GM19025 (cell line): ENCODE measurements at regions not wholly inside any gene's neighbourhood (a gene's known extent, or its start where the extent isn't known, plus 50 kb on each side); places are given as distances from the start of the nearest gene placed in this dataset.
"Not testable (repeated sequence)": the region's sequence is repeated elsewhere in the genome, so short reads cannot be mapped to it uniquely, and the experiment has no call there.

Source experiments
- ATAC-seq: cut with Tn5 transposase; IDR thresholded peaks from one replicate; pipeline ENCODE4 v1.9.1; 2021; ENCODE audit warnings: mild to moderate bottlenecking, low read depth, moderate library complexity; ENCODE audit not compliant: unreplicated experiment

GRCh38 chr12:77238335-77238734, 173.0 kb upstream of the E2F7 start:
- no peak for ATAC-seq

GRCh38 chr12:77237896-77238295, 172.5 kb upstream of the E2F7 start:
- ATAC-seq, result no peak

- ATAC-seq, result no peak
Observed at GRCh38 chr12:77236066-77236465, 170.7 kb upstream of the E2F7 start.

- no peak for ATAC-seq
Observed at GRCh38 chr12:77232045-77232444, 166.7 kb upstream of the E2F7 start.

GRCh38 chr12:77231501-77231918, 166.1 kb upstream of the E2F7 start:
- ATAC-seq, result no peak

- no peak for ATAC-seq
Observed at GRCh38 chr12:77229640-77230442, 164.5 kb upstream of the E2F7 start.

- ATAC-seq, result no peak
Observed at GRCh38 chr12:77228376-77228775, 163.0 kb upstream of the E2F7 start.

GRCh38 chr12:77226368-77226767, 161.0 kb upstream of the E2F7 start:
- no peak for ATAC-seq

- no peak for ATAC-seq
Observed at GRCh38 chr12:77225373-77225772, 160.0 kb upstream of the E2F7 start.

GRCh38 chr12:77224346-77224745, 159.0 kb upstream of the E2F7 start:
- no peak for ATAC-seq

GRCh38 chr12:77222336-77222735, 157.0 kb upstream of the E2F7 start:
- no peak for ATAC-seq

GRCh38 chr12:77220586-77220985, 155.2 kb upstream of the E2F7 start:
- ATAC-seq, result no peak

GRCh38 chr12:77218278-77218677, 152.9 kb upstream of the E2F7 start:
- ATAC-seq, result no peak

GRCh38 chr12:77216136-77216535, 150.8 kb upstream of the E2F7 start:
- ATAC-seq, result not testable (repeated sequence)

- no peak for ATAC-seq
Observed at GRCh38 chr12:77214136-77214535, 148.8 kb upstream of the E2F7 start.

- ATAC-seq, result no peak
Observed at GRCh38 chr12:77213319-77213718, 147.9 kb upstream of the E2F7 start.

- ATAC-seq, result no peak
Observed at GRCh38 chr12:77210724-77211123, 145.4 kb upstream of the E2F7 start.

GRCh38 chr12:77204083-77204482, 138.7 kb upstream of the E2F7 start:
- ATAC-seq, result no peak

- no peak for ATAC-seq
Observed at GRCh38 chr12:77202457-77203060, 137.2 kb upstream of the E2F7 start.

- ATAC-seq, result no peak
Observed at GRCh38 chr12:77189901-77190416, 124.6 kb upstream of the E2F7 start.

- ATAC-seq, result no peak
Observed at GRCh38 chr12:77189458-77189857, 124.1 kb upstream of the E2F7 start.

GRCh38 chr12:77179515-77179914, 114.1 kb upstream of the E2F7 start:
- ATAC-seq, result no peak
